ENCODE measurements at regions not wholly inside any gene's neighbourhood (a gene's known extent, or its start where the extent isn't known, plus 50 kb on each side); places are given as distances from the start of the nearest gene placed in this dataset.

DNA sequence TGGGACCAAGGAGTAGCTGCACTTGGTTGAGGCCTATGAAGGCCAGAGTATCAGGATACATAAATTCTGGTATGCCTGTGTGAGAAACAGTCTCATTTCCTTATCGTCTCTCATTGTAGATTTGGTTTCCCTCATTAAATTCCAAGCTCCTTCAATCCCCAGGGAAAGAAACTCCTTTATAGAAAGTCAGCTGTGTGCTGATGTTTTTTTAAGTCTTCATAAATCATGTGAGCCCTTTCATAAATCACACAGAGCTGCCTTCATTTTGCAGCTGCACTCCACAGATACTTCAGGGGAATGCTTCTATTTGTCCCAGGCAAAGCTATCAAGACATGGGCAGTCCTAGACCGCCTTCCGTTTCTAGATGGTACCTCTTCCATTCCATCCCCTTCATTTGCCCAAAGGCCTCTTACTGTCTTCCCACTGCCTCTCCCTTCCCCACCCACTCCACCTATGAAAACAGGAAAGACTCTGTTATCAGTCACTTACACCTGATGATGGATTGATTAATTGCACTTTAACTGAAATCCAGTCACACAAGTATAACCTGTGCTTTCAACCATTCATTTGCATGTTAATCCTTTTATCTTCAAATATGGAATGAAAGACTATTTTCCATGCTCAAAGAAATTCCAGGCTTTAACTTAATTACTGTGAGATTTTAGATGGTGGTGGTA is 290.2 kb downstream of the C7orf25 start:
- no peaks in the 10 kb centered on the region for H3K36me3 Mint-ChIP-seq
- H3K36me3 ChIP-seq (ENCODE audit: control insufficient read depth, insufficient read depth, low read length) = no peaks in the 10 kb centered on the region
- no peak for DNase-seq
- no peak overlapping the region for H3K27ac ChIP-seq (ENCODE audit: insufficient read depth, low read length, poor library complexity, severe bottlenecking)
- H3K9me3 ChIP-seq (ENCODE audit: control insufficient read depth in 2 of 2, low read length in 2 of 2) = no peaks in the 10 kb centered on the region
- no peak for ATAC-seq (ENCODE audit: low read depth in 2 of 2)
- H3K27ac Mint-ChIP-seq = no peak overlapping the region
- no peak overlapping the region for H3K4me3 ChIP-seq (ENCODE audit: low read depth, low read length)
- H3K4me1 ChIP-seq (ENCODE audit: control insufficient read depth, insufficient read depth, low read length, poor library complexity, severe bottlenecking) = no peaks in the 10 kb centered on the region
- H3K27me3 Mint-ChIP-seq = no peaks in the 10 kb centered on the region
- H3K9me3 Mint-ChIP-seq = peaks cover 0 to 2% (median 0%) of the 10 kb centered on the region in 7 donors
- no peaks in the 10 kb centered on the region for H3K4me1 Mint-ChIP-seq
- no peak overlapping the region for H3K4me3 Mint-ChIP-seq
- H3K27me3 ChIP-seq (ENCODE audit: control insufficient read depth, insufficient read depth, low read length) = no peaks in the 10 kb centered on the region

- H3K9me3 Mint-ChIP-seq = peaks cover 0 to 3% (median 0%) of the 10 kb centered on the region in 7 donors
Measured at GRCh38 chr7:42618651-42619360, 293.1 kb downstream of the C7orf25 start.

GRCh38 chr7:42617806-42618457 is 293.9 kb downstream of the C7orf25 start:
- H3K36me3 ChIP-seq (ENCODE audit: control insufficient read depth, insufficient read depth, low read length) = no peaks in the 10 kb centered on the region
- H3K27ac ChIP-seq (ENCODE audit: insufficient read depth, low read length, poor library complexity, severe bottlenecking) = no peak overlapping the region
- no peaks in the 10 kb centered on the region for H3K27me3 ChIP-seq (ENCODE audit: control insufficient read depth, insufficient read depth, low read length)
- ATAC-seq (ENCODE audit: low read depth in 2 of 2) (no peak), DNase-seq (no peak)
- H3K9me3 ChIP-seq (ENCODE audit: control insufficient read depth in 2 of 2, low read length in 2 of 2) = no peaks in the 10 kb centered on the region
- H3K27me3 Mint-ChIP-seq = no peaks in the 10 kb centered on the region
- no peak overlapping the region for H3K4me3 Mint-ChIP-seq
- no peak overlapping the region for H3K4me3 ChIP-seq (ENCODE audit: low read depth, low read length)
- H3K4me1 Mint-ChIP-seq = no peaks in the 10 kb centered on the region
- H3K27ac Mint-ChIP-seq = no peak overlapping the region
- no peaks in the 10 kb centered on the region for H3K4me1 ChIP-seq (ENCODE audit: control insufficient read depth, insufficient read depth, low read length, poor library complexity, severe bottlenecking)
- H3K36me3 Mint-ChIP-seq = no peaks in the 10 kb centered on the region
- H3K9me3 Mint-ChIP-seq = peaks cover 0 to 3% (median 0%) of the 10 kb centered on the region in 7 donors

More at GRCh38 chr7:42618651-42619360, 293.1 kb downstream of the C7orf25 start:
- no peak overlapping the region for H3K27ac ChIP-seq (ENCODE audit: insufficient read depth, low read length, poor library complexity, severe bottlenecking)
- ATAC-seq (ENCODE audit: low read depth in 2 of 2) (no peak), DNase-seq (no peak)
- no peaks in the 10 kb centered on the region for H3K4me1 Mint-ChIP-seq
- H3K4me3 Mint-ChIP-seq = no peak overlapping the region
- H3K36me3 ChIP-seq (ENCODE audit: control insufficient read depth, insufficient read depth, low read length) = no peaks in the 10 kb centered on the region
- no peaks in the 10 kb centered on the region for H3K27me3 Mint-ChIP-seq
- no peaks in the 10 kb centered on the region for H3K9me3 ChIP-seq (ENCODE audit: control insufficient read depth in 2 of 2, low read length in 2 of 2)
- no peak overlapping the region for H3K4me3 ChIP-seq (ENCODE audit: low read depth, low read length)
- H3K27ac Mint-ChIP-seq = no peak overlapping the region
- no peaks in the 10 kb centered on the region for H3K36me3 Mint-ChIP-seq
- no peaks in the 10 kb centered on the region for H3K4me1 ChIP-seq (ENCODE audit: control insufficient read depth, insufficient read depth, low read length, poor library complexity, severe bottlenecking)
- no peaks in the 10 kb centered on the region for H3K27me3 ChIP-seq (ENCODE audit: control insufficient read depth, insufficient read depth, low read length)

DNA sequence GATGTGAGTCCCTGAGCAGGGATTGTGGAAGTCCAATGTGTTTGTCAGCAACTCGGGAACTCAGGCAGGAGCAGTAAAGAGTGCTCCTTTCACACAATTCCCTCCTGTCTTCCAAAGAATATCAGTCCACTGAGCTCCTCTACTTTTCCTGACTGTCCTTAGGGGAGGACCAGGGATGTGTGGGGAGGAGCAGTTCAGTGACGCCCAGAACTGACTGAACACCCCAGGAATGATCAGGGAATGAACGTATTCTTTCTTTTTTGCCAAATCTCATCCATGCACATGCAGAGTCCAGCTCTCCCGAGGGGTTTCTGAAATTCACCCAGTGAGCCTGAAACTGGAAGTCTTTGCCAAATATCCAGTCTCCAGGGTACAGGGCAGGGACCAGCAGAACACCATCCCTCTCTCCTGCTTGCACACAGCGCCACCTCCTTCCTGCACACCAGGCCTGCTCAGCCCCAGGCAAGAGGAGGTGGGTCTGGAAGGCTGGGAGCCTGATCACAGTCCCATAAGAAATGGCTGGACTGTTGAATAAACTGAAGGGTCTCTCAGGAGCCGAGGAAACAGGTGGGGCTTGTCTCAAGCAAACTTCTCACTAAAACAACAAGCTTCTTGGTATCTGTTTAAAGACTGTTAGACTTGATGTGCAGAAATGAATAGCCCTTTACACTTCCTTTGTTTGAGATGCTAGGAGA is 294.7 kb downstream of the C7orf25 start:
- no peak overlapping the region for H3K27ac ChIP-seq (ENCODE audit: insufficient read depth, low read length, poor library complexity, severe bottlenecking)
- peaks cover 0 to 3% (median 0%) of the 10 kb centered on the region in 7 donors for H3K9me3 Mint-ChIP-seq
- H3K4me3 ChIP-seq (ENCODE audit: low read depth, low read length) = no peak overlapping the region
- no peaks in the 10 kb centered on the region for H3K27me3 ChIP-seq (ENCODE audit: control insufficient read depth, insufficient read depth, low read length)
- H3K36me3 Mint-ChIP-seq = no peaks in the 10 kb centered on the region
- no peak for DNase-seq
- no peaks in the 10 kb centered on the region for H3K9me3 ChIP-seq (ENCODE audit: control insufficient read depth in 2 of 2, low read length in 2 of 2)
- no peaks in the 10 kb centered on the region for H3K36me3 ChIP-seq (ENCODE audit: control insufficient read depth, insufficient read depth, low read length)
- no peaks in the 10 kb centered on the region for H3K4me1 Mint-ChIP-seq
- no peak for ATAC-seq (ENCODE audit: low read depth in 2 of 2)
- no peaks in the 10 kb centered on the region for H3K4me1 ChIP-seq (ENCODE audit: control insufficient read depth, insufficient read depth, low read length, poor library complexity, severe bottlenecking)
- H3K27me3 Mint-ChIP-seq = no peaks in the 10 kb centered on the region
- H3K4me3 Mint-ChIP-seq = no peak overlapping the region
- H3K27ac Mint-ChIP-seq = no peak overlapping the region

GRCh38 chr7:42614636-42615035 is 297.2 kb downstream of the C7orf25 start:
- no peak overlapping the region for H3K4me3 Mint-ChIP-seq
- H3K4me1 ChIP-seq (ENCODE audit: control insufficient read depth, insufficient read depth, low read length, poor library complexity, severe bottlenecking) = no peaks in the 10 kb centered on the region
- H3K27me3 ChIP-seq (ENCODE audit: control insufficient read depth, insufficient read depth, low read length) = no peaks in the 10 kb centered on the region
- H3K4me1 Mint-ChIP-seq = no peaks in the 10 kb centered on the region
- H3K36me3 ChIP-seq (ENCODE audit: control insufficient read depth, insufficient read depth, low read length) = no peaks in the 10 kb centered on the region
- H3K4me3 ChIP-seq (ENCODE audit: low read depth, low read length) = no peak overlapping the region
- H3K9me3 ChIP-seq (ENCODE audit: control insufficient read depth in 2 of 2, low read length in 2 of 2) = no peaks in the 10 kb centered on the region
- ATAC-seq (ENCODE audit: low read depth in 2 of 2) = no peak
- H3K27ac Mint-ChIP-seq = no peak overlapping the region
- peaks cover 0 to 1% (median 0%) of the 10 kb centered on the region in 7 donors for H3K9me3 Mint-ChIP-seq
- no peak for DNase-seq
- H3K27me3 Mint-ChIP-seq = no peaks in the 10 kb centered on the region
- no peaks in the 10 kb centered on the region for H3K36me3 Mint-ChIP-seq
- no peak overlapping the region for H3K27ac ChIP-seq (ENCODE audit: insufficient read depth, low read length, poor library complexity, severe bottlenecking)

DNA sequence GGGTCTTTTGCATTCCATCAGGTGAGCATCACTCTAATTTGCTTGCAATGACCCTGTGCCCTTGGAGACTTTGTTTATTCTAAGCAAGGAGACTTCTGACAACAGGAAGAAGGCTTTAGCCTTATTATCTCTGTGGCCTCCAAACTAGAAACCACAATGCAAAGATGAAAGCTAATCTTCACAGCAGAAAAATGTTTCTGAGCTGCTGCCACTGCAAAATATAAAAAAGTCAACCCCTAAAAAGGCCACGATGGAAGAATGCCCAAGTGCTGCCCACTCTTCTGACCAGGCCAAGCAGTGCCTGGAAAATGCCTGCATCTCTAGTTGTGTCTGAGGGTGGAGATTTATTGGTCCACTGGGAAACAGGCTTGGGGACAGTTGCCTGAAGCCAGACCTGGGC is 299.9 kb downstream of the C7orf25 start:
- Histone ChIP-seq H3K27ac (ENCODE audit: insufficient read depth, low read length, poor library complexity, severe bottlenecking) (no peak overlapping the region), H3K9me3 (ENCODE audit: control insufficient read depth in 2 of 2, low read length in 2 of 2) (no peaks in the 10 kb centered on the region), H3K4me1 (ENCODE audit: control insufficient read depth, insufficient read depth, low read length, poor library complexity, severe bottlenecking) (no peaks in the 10 kb centered on the region), H3K4me3 (ENCODE audit: low read depth, low read length) (no peak overlapping the region), H3K27me3 (ENCODE audit: control insufficient read depth, insufficient read depth, low read length) (no peaks in the 10 kb centered on the region), H3K36me3 (ENCODE audit: control insufficient read depth, insufficient read depth, low read length) (no peaks in the 10 kb centered on the region)
- no peak for DNase-seq
- H3K27me3 Mint-ChIP-seq = no peaks in the 10 kb centered on the region
- ATAC-seq (ENCODE audit: low read depth in 2 of 2) = no peak
- H3K36me3 Mint-ChIP-seq = no peaks in the 10 kb centered on the region
- H3K9me3 Mint-ChIP-seq = peaks cover 0 to 1% (median 0%) of the 10 kb centered on the region in 7 donors
- no peak overlapping the region for H3K4me3 Mint-ChIP-seq
- H3K27ac Mint-ChIP-seq = no peak overlapping the region
- H3K4me1 Mint-ChIP-seq = no peaks in the 10 kb centered on the region

- no peak overlapping the region for H3K4me3 ChIP-seq (ENCODE audit: low read depth, low read length)
- no peak for ATAC-seq (ENCODE audit: low read depth in 2 of 2)
- Mint-ChIP-seq H3K4me3 (no peak overlapping the region), H3K36me3 (no peaks in the 10 kb centered on the region), H3K4me1 (no peaks in the 10 kb centered on the region), H3K9me3 (peaks cover 0 to 1% (median 0%) of the 10 kb centered on the region in 7 donors), H3K27me3 (no peaks in the 10 kb centered on the region), H3K27ac (no peak overlapping the region)
- H3K36me3 ChIP-seq (ENCODE audit: control insufficient read depth, insufficient read depth, low read length) = no peaks in the 10 kb centered on the region
- no peak overlapping the region for H3K27ac ChIP-seq (ENCODE audit: insufficient read depth, low read length, poor library complexity, severe bottlenecking)
- no peaks in the 10 kb centered on the region for H3K4me1 ChIP-seq (ENCODE audit: control insufficient read depth, insufficient read depth, low read length, poor library complexity, severe bottlenecking)
- H3K27me3 ChIP-seq (ENCODE audit: control insufficient read depth, insufficient read depth, low read length) = no peaks in the 10 kb centered on the region
- DNase-seq = no peak
- no peaks in the 10 kb centered on the region for H3K9me3 ChIP-seq (ENCODE audit: control insufficient read depth in 2 of 2, low read length in 2 of 2)
Measured at GRCh38 chr7:42611289-42611928, 300.5 kb downstream of the C7orf25 start.

Measured in CD4-positive, CD25-positive, alpha-beta regulatory T cell (primary cell).